Hepatocyte (in vitro differentiated cells): ENCODE measurements at regions not wholly inside any gene's neighbourhood (a gene's known extent, or its start where the extent isn't known, plus 50 kb on each side); places are given as distances from the start of the nearest gene placed in this dataset.

ENCODE experiments used
- CTCF ChIP-seq: fragments of 200-600 bp; sonication (generic); IDR thresholded peaks from 2 replicates; pipeline ENCODE4 v1.5.1; 2016; ENCODE audit warnings: antibody characterized with exemption, mild to moderate bottlenecking; ENCODE audit not compliant: poor library complexity
- EZH2 ChIP-seq: fragments of 200-600 bp; sonication (generic); IDR thresholded peaks from 2 replicates; pipeline ENCODE4 v1.6.1; 2016; ENCODE audit warnings: antibody characterized with exemption, mild to moderate bottlenecking, borderline replicate concordance

DNA sequence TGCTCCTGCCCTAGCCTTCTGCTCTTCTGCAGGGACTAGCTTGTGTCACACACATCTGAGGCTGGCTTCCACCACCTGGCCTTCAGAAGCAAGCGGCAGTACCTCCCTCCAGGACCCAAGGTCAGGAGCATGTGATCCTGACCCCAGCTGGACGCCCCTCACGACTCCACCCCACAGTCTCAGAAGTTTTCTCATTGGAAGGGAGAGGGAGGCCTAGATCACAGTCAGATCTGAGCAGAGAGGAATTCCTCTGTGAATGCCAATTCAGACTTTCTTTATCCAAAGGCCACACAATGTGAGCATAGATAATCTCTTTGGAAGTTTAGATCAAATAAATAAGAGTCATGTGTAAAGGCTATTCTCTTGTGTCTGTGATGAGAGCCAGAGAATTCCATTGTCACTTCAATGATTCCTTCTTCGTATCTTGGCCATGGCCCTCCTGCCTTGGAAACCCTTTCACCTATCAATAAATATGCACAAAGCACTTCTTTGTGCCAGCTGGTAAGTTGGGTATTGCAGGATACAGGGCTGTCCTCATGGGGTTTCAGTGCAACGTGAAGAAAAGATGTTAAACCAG is 142.9 kb downstream of the SNX19 start:
- TF ChIP-seq EZH2 (no peak), CTCF (no peak)
